Effector CD8-positive, alpha-beta T cell (primary cell): ENCODE measurements at regions not wholly inside any gene's neighbourhood (a gene's known extent, or its start where the extent isn't known, plus 50 kb on each side); places are given as distances from the start of the nearest gene placed in this dataset.

Experiments
- DNase-seq: peaks from one replicate; lab custom pipeline; 2025; lab: John Stamatoyannopoulos, UW

DNA sequence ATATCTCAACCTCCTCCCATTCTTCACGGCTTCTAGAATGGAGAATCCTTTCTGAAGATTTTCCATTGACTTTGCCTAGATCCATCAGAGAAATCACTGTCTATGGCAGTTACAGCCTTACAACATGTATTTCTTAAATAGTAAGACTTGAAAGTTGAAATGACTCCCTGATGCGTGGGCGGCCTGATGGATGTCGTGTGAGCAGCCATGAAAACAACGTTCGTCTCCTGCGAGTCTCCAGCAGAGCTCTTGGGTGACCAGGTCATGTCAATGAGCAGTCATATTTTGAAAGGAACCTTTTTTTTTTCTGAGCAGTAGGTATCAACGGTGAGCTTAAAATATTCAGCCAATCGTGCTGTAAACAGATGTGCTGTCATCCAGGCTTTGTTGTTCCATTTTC is 139.9 kb upstream of the C14orf180 start:
- DNase-seq, result no peak

DNA sequence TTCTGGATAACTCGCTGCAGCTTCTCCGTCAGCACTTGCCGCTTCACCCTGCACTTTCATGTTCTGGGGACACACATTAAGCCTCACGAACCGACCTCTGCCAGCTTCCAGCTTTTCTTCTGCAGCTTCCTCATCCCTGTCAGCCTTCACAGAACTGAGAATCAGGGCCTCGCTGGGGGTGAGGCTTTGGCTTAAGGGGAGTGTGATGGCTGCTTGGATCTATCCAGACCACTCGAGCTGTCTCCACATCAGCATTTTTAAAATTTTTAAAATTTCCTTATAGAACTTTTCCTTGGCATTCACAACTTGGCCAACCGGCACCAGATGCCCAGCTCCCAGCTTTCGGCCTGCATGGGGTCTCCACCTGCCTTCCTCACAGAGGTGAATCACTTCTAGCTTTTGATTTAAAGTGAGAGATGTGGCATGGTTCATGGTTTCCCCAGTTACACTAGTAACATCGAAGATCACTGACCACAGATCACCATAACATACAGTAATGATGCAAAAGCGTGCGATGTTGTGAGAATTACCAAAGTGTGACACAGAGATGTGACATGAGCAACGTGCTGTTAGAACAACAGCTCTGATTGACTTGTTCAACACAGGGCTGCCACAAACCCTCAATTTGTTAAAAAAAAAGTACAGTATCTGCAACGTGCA is 139.1 kb upstream of the C14orf180 start:
- DNase-seq, result no peak

DNA sequence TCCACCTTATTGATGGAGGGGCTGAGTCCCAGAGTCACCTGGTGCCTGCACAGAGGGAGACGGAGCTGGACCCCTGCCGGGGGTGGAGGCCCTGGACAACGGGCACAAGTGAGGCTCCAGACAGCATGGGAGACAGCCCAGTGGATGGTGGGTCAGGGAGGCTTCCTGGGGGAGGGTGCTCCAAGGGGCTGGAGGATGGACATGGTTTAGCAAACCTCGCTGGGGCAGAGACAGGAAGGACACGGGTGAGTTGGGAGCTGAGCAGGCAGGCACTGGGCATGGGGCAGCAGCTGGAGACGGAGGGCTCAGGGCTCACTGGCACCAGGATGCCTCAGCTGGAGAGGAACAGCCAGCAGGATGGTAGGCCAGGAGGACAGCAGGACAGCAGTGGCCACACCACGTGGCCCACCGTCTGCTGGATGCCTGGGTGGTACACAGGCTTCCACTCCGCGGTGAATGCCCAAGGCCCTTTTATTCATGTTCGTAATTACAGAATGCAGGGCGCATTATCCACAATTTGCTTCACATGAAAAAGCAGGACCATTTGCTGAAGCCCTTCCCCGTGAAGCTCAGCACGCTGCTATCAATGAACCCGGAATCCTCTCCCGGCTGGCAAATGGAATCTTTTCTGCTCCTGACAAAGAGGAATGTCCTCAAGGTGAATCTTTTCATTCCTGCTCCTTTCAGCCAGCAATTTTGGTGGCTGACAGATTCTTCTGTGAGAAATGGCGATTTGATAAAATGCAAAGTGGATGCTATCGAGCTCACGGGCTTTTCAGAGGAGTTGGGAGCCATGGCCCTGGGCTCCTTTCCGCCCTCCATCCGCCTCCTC is 138.1 kb upstream of the C14orf180 start:
- DNase-seq, result no peak

DNA sequence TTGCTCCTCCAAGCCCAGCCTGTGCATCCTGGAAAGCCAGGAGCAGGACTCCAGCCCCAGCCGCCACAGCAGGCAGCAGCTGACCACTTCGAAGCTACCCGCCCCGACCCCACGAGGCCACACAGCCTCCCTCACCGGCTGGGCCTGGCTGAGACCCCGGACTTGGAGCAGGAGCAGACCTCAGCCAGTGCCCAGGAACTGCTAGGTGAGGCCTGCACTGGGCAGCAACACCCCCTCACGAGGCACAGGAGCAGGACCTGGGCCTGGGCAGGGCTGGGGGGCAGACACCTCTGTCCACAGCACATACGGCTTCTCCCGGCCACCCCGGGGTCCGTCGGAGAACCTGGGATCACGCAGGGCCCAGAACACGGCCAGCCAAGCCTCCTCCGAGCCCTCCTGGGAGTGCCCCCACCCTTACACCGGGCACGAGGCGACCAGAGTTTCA is 137.4 kb upstream of the C14orf180 start:
- no peak for DNase-seq

DNA sequence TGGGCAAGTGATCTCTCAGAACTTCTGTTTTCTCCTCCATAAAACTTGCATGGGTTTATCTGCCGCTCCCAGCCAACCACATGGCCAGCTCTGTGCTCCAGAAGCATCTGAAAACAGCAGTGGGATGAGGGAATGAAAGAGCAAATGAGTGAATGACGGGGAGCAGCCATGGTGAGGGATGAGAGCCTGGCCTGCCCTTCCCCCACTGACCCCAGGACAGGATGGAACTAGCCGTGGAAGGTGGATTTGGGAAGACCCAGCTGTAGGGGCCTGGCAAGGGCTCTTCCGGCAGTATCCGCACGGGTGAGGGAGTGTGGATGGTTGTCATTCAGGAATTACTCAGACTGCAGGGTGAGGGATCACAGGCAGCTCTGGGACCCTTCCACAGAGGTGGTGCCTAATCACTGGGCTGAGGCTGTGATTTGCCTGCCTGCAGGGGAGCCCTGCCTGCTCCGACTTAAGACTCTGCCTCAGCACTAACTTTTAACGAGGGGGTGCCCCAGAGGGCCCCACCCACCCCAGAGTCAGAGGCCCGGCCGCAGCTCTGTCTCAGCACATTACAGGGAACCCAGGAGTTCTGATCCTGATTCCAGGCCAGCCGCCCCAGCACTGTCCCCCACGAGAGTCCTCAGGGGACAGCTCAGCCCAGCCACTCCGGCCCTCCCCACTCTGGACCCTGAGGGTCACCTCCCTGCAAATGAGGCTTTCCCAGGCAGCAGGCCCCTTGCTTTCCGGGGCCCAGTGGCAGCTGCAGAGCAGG is 136.8 kb upstream of the C14orf180 start:
- DNase-seq, result no peak

DNA sequence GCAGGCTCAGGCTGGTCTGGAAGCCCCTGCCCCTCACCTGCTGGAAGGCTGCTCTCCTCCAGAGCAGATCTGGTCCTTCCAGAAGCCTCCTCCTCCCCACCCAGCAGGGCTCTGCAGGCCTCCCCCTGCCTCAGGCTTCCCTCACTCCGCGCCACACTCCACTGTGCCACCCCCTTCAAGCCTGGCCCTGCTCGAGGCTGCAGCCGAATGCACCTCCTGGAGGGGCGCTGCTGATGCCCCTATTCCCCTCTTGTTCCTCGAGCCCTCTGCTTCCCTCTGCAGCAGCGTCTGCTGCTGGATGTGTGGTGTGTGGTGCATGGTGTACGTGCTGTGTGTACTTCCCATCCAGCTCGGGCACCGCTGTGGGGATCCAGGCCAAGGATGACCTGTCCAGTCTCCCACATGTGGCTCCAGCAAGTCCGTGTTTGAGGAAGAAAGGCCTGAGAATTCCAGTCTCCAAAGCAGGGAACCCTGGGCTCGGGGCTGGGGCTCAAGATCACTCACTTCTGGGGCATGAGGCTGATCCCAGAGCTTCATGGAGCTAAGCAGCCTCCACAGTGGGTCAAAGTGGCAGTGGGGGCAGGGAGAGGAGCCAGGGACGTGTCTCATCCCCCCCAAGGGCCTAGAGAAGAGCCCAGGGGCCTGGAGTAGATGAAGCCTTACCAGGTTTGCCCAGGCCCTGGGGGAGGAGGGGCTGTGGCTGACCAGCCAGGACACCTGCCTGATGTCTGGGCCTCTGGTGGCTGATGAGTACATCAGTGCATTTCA is 136.0 kb upstream of the C14orf180 start:
- DNase-seq, result no peak

DNA sequence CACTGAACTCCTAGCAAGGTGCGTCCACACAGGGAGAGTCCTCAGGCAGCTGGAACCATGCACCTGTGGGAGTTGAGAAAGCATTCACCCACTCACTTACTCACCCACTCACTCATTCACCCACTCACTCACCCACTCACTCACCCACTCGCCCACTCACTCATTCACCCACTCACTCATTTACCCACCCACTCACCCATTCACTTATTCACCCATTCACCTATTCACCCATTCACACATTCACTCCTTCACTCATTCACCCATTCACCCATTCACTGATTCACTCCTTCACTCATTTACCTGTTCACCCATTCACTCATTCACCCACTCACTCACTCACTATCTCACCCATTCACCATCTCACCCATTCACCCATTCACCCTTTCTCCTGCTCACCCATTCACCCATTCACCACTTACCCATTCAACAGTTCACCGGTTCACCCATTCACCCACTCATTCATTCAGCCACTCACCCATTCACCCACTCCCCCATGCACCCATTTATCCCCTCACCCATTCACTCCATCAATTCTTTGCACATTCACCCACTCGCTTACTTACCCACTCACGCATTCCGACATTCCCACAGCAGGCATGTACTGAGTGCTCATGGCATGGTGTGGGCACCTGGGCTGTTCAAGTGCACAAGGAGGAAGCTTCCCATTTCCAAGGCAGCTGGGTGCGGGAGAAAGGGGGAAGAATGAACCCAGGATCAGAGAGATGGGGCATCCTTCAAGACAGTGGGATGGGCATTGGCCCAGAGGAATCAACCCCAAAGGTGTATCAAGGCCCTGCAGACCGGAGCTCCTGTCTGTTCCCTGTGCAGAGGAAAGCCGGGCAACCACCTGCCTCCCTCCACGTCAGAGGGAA is 135.2 kb upstream of the C14orf180 start:
- no peak for DNase-seq

DNA sequence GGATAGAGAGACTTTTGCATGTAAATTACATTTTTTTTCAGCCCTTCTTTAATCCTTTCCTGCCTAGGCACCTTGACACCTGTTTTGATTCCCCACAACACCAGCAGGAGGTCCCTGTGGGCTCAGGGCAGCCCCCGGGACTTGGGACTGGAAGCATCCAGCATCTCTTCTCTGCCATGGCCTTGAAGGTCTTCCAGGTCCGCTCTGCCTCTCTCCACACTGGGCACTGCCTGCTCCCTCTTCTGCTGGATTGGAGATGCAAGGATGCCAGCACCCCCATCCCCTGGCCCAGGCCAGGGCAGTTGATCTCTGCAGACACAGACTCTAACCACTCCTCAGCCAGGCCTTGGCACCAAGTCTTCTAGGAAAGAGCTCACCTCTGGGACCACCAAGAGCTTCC is 134.5 kb upstream of the C14orf180 start:
- DNase-seq, result no peak

DNA sequence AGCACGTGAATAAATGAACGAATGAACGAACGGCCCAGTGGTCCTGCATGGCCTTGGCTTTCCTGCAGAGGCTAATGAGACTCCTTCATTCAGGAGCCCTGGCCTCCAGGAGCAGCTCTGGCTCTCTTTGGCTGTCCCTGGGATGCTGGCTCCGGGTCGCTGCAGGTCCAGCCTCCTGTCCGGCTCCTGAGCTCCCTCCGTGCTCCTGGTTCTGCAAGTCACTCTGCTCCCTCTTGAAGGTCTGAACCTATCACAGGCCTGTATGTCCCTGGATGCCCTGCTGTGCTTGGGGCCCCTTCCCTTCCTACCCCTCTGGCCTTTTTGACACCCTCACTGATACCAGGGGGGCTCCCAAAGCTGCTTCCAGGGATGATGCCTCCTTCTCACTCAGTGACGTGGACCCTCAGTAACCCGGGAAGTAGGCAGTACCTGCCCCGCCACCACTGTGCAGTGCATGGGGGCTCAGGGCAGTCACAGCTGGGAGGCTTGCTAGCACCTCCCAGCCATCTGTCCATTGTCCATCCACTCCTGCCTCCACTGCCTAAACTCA is 133.7 kb upstream of the C14orf180 start:
- no peak for DNase-seq

DNA sequence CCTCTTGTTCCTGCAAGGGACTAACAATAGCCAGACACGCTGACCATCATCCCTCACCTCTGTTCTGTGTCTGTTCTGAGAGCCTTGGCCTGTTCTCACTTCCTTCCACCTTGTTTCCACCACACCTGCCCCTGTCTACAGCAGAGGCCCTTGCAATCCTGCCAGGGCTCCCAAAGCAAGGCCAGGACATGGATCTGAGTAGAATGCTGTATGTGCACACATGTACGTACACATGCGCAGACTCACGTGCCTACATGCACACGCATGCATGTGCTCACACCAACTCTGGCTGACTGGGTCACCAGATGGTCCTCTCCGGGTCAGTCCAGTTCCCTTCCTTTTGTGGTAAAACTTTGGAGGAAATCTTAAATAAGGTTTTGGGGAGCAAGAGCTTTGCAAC is 133.0 kb upstream of the C14orf180 start:
- DNase-seq, result no peak

DNA sequence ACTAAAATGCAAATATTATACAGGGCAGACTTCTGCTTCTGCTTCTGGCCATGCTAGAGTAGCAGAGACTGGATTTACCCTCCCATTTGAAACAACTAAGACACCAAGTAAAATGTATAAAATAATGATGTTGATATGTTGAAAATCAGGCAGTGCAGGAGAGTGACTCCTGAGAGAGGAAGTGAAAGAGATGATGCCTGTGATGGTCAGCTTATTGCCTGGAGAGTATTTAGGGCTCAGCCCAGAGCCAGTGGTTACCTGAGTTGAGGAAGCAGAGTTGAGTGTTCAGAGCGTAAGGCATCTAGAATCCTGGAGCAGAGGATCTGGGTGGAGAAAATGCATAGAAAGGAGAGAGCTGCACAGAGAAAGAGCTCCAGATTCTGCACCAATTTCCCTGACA is 131.8 kb upstream of the C14orf180 start:
- DNase-seq, result no peak

DNA sequence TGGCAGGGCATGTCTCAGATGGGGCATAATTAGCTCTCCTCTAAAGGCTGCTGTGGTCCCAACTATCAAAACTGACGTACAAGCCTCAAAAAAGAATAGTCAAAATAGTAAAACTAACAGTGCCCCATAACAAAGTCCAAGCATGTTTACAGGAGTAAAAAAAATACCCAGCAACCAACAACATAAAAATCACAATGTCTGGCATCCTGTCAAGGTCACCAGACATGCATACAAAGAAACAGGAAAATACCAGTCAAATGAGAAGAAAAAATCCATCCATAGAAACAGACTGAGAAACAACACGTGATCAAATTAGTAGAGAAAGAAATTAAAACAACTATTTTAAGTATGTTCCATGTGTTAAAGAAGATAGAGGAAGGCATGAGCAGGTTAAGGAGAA is 131.2 kb upstream of the C14orf180 start:
- no peak for DNase-seq

DNA sequence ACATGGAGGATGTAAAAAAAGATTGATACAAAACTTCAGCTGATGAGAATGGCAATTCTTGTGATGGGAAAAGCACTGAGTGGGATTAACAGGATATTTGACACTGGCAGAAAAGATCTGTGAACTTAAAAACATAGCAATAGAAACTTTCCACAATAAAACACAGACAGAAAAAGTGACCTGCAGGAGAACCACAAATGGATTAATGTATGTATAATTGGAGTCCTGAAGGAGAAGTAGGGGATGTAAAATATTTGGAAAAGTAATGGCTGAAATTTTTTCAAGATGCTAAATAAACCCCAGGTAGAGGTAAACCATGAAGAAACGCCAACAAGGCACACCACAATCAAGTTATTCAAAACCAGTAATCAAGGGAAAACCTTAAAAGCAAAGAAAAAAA is 130.8 kb upstream of the C14orf180 start:
- DNase-seq, result no peak

DNA sequence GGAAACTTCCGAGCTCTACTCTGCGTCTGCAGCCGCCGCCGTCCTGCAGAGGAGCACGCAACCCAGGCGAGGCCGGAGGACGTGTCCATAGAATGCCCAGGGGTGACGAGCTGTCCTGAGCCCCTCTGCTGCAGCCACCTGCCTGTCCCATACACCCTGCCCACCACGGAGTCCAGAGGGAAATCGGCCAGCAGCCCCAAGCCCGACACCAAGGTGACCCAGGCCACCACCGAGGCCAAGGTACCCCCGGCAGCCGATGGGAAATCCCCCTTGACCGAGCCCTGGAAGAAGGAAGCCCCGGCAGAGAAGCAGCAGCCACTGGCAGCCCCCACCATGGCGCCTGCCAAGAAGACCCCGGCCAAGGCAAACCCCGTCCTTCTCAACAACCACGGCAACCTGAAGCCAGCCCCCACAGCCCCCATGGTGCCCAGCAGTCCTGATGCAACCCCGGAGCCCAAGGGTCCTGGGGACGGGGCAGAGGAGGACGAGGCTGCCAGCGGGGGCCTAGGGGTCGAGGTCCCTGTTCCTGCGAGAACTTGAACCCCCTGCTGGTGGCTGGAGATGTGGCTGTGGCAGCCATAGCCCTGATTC is 128.7 kb upstream of the C14orf180 start:
- no peak for DNase-seq

DNA sequence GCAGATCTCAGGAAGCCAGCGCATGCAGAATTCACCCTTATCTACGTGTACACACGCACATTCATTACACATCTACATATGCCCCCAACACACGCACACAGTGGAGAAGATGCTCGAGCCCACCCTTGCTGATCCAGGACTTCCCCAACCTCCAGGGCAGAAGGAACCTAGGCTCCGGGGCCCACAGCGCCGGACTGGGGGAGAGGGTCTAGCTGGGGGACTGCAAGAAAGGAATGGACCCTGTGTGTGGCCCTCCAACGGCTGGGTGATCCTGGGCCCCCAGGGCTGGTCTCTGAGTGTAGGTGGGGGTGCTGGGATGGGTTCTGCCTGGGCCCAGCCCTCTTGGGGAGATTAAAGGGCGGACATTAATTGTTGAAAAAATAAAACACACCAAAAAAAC is 128.1 kb upstream of the C14orf180 start:
- no peak for DNase-seq

DNA sequence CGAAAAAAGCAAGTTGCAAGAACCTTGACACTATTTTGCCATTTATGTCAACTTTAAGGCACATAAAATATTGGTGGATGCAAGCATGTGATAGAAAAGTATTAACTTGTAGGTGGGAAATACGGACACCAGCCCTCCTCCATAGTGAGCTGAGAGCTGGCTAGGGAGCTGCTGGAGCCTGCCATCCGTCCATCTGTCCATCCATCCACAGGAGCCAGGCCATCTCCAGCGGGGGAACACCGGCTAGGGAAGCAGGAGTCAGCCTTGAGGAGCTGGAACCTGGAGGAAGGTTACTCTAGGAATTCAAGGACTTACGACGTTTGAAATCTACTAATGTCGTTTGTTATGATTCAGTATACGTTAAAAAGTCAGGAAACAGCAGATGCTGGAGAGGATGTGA is 120.7 kb upstream of the C14orf180 start:
- DNase-seq, result no peak

DNA sequence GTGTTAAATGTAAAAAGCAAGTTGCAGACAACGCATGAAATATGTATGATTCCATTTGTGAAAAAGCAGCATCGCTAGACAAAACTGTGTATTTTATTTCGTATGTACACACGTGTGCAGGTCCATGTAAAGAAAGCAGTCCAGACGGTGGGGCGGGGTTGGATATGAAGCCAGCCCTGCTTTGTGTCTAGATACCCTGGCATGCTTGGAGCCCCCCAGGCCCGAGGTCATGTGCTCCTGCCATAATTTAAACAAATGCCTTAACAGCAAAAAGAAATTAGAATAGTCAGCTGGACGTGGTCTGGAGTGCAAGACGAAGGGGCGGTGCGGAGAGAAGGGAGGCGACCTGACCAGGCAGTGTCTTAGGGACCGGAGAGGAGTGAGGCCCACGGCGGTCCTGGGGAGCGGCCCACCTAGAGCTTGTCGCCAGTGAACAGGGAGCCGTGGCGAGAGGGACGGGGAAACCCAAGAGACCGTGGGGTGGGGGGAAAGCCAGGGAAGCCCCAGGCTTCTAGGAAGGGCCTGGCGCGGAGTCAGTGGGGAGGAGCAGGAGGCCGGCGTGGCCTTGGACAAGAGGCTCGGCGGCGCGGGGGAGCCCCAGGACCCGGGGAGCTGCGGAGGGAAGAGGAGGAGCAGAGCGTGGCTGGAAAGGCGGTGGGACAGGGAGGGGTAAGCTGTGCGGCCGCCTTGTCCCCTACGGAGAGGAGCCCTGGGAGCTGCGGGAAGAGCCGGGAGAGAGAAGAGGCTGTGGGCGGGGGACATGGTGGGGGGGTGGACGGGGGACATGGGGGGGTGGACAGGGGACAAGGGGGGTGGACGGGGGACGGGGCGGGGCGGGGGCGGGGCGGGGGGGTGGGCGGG is 118.5 kb upstream of the C14orf180 start:
- DNase-seq, result no peak

DNA sequence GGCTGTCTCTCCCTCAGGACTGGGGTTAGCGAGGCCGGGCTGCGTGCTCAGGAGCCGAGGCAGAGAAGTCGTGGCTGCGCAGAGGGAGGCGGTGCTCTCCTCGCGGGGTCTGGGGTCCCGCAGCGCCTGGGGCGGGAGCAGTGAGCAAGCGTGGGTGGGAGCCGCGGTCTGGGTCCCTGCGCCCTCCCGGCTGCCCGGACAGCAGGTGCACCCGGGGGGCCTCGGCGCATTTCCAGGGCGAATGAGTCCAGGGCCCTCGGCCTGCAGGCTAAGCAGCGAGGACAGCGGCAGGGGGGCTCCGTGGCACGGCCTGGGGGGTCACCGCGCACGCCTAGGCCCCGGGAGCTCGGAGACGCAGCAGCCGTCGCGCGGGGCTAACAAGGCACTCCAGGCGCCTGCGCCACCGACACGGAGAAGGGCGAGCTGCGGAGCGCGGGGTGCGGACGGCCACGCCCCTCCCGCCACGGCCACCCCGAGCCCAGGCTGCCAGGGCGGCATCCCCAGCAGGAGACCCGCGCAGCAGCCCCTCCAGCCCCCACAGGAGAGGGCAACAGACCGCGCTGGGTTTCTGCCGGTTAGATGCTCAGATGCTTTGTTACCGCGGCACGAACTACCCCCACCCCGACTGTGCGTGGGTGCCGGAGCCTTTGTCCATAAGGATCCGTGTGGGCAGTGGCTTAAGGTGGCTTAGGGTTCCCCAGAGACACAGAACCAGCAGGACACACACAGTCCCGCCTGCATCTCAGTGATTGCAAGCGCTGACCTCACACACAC is 117.7 kb upstream of the C14orf180 start:
- no peak for DNase-seq
